ENCODE measurements at regions not wholly inside any gene's neighbourhood (a gene's known extent, or its start where the extent isn't known, plus 50 kb on each side); places are given as distances from the start of the nearest gene placed in this dataset.
"Not testable (repeated sequence)": the region's sequence is repeated elsewhere in the genome, so short reads cannot be mapped to it uniquely, and the experiment has no call there.

GRCh38 chr9:61817127-61817705, 627.4 kb downstream of the SPATA31A7 start:
- H3K27ac Mint-ChIP-seq; H3K9me3 Mint-ChIP-seq; H3K4me3 Mint-ChIP-seq; H3K36me3 Mint-ChIP-seq (ENCODE audit: insufficient read depth in 2 of 2); ATAC-seq (replicated peaks in 1 of 2); DNase-seq; H3K27me3 Mint-ChIP-seq (ENCODE audit: low read depth); H3K4me1 Mint-ChIP-seq (ENCODE audit: low read depth): not testable (repeated sequence)

DNA sequence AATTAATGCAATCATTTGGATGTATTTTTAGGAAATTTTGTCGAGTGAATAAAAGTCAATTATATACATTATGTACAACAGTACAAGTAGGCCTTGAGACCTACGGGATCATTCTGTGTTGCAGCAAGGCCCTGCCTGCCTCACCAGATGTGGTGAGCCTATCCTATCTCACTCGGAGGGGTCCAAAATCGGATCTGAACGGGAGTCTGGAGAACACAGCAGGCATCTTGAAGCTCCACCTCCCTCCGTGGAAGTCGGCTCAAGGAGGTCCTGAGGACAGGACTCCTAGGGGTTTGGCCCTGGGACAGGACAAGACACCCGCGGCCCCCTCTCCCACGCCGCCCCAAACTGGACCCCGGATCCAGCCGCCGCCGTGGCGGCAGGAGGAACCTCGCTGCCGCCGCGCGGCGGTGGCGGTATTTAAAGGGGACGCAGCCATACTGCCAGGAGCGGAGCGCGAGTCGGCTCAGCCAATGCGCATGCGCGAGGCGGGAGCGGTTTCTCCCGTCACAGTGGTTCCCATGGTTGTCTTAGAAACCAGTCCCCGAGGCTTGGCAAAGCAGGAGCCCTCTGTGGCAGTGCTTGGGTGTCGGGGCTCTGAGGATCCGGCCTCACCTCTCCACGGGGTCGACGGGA, 663.9 kb downstream of the SPATA31A7 start:
- H3K36me3 Mint-ChIP-seq (ENCODE audit: insufficient read depth in 2 of 2); H3K4me1 Mint-ChIP-seq (ENCODE audit: low read depth); H3K27me3 Mint-ChIP-seq (ENCODE audit: low read depth); H3K4me3 Mint-ChIP-seq; H3K9me3 Mint-ChIP-seq; H3K27ac Mint-ChIP-seq: not testable (repeated sequence)
- DNase-seq: peak; percentile 85 to 91
- ATAC-seq (replicated peaks in 1 of 2): peak; percentile 64 to 66

DNA sequence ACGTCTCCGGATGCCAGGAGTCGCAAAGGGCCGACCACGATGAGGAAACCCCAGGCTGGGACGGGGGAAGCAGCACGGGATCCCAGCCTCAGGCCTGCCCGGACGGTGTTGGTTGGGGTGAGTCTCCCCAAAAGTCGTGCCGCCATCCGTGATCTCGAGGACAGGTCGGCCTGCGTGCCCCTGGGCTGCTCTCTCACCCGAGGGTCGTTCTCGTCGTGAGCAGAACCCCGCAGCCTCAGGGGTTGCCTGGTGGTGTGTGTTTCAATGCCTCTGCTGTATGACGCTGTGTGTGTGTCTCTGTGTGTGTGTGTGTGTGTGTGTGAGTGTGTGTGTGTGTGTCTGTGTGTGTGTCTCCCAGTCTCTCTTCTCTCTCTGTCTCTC, 664.4 kb downstream of the SPATA31A7 start:
- DNase-seq: peak in 1 of 2 donors; percentile 11

GRCh38 chr9:61856283-61856682, 666.4 kb downstream of the SPATA31A7 start:
- not testable (repeated sequence) for DNase-seq; H3K4me3 Mint-ChIP-seq; H3K36me3 Mint-ChIP-seq (ENCODE audit: insufficient read depth in 2 of 2); H3K4me1 Mint-ChIP-seq (ENCODE audit: low read depth); H3K9me3 Mint-ChIP-seq; H3K27me3 Mint-ChIP-seq (ENCODE audit: low read depth); H3K27ac Mint-ChIP-seq
- ATAC-seq (replicated peaks in 1 of 2): peak; percentile 83 to 87

More for the DNA sequence above, 664.4 kb downstream of the SPATA31A7 start:
- not testable (repeated sequence) for H3K36me3 Mint-ChIP-seq (ENCODE audit: insufficient read depth in 2 of 2); H3K9me3 Mint-ChIP-seq; H3K27me3 Mint-ChIP-seq (ENCODE audit: low read depth); H3K4me1 Mint-ChIP-seq (ENCODE audit: low read depth); H3K4me3 Mint-ChIP-seq; ATAC-seq (replicated peaks in 1 of 2); H3K27ac Mint-ChIP-seq

GRCh38 chr9:61856858-61857453, 667.1 kb downstream of the SPATA31A7 start:
- not testable (repeated sequence) for H3K36me3 Mint-ChIP-seq (ENCODE audit: insufficient read depth in 2 of 2); H3K27me3 Mint-ChIP-seq (ENCODE audit: low read depth); H3K9me3 Mint-ChIP-seq; H3K27ac Mint-ChIP-seq; H3K4me1 Mint-ChIP-seq (ENCODE audit: low read depth); H3K4me3 Mint-ChIP-seq; ATAC-seq (replicated peaks in 1 of 2)
- DNase-seq: peak in 1 of 2 donors; percentile 2

DNA sequence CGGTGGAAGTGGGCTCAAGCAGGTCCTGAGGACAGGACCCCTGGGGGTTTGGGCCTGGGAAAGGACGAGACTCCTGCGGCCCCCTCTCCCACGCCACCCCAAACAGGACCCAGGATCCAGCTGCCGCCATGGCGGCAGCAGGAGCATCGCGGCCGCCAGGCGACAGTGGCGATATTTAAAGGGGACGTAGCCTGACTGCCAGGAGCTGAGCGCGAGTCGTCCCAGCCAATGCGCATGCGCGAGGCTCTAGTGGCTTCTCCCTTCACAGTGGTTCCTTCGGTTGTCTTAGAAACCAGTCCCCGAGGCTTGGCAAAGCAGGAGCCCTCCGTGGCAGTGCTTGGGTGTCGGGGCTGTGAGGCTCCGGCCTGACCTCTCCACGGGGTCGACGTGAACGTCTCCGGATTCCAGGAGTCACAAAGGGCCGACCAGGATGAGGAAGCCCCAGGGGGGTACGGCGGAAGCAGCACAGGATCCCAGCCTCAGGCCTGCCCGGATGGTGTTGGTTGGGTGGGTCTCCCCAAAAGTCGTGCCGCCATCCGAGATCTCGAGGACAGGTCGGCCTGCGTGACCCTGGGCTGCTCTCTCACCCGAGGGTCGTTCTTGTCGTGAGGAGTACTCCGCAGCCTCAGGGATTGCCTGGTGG, 668.0 kb downstream of the SPATA31A7 start:
- not testable (repeated sequence) for H3K27me3 Mint-ChIP-seq (ENCODE audit: low read depth); H3K4me1 Mint-ChIP-seq (ENCODE audit: low read depth); H3K36me3 Mint-ChIP-seq (ENCODE audit: insufficient read depth in 2 of 2); H3K4me3 Mint-ChIP-seq; H3K27ac Mint-ChIP-seq; DNase-seq; H3K9me3 Mint-ChIP-seq
- peak; percentile 80 to 82 for ATAC-seq (replicated peaks in 1 of 2)

GRCh38 chr9:61862431-61862971, 672.7 kb downstream of the SPATA31A7 start:
- not testable (repeated sequence) for H3K4me1 Mint-ChIP-seq (ENCODE audit: low read depth); H3K4me3 Mint-ChIP-seq; ATAC-seq (replicated peaks in 1 of 2); H3K9me3 Mint-ChIP-seq; H3K36me3 Mint-ChIP-seq (ENCODE audit: insufficient read depth in 2 of 2); H3K27ac Mint-ChIP-seq; H3K27me3 Mint-ChIP-seq (ENCODE audit: low read depth)
- DNase-seq: peak; percentile 55 to 56

DNA sequence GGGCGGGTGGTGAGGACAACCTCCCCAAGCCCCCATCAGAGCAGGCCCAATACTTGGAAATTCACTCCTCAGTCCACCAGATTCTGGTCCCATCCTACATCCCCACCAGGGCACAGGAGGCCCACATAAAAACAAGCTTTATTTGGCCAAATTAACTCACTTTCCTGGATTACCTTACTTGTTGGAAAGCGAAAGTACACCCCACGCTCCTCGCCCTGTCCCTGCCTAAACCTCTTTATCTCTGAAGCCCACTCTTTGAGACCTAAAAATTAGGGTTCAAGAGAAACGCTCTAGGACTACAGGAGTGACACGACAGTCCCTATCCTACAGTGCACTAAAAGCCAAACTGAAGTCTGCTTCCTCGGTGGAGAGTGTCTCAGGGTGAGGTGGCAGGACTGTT, 674.6 kb downstream of the SPATA31A7 start:
- not testable (repeated sequence) for H3K27me3 Mint-ChIP-seq (ENCODE audit: low read depth); H3K27ac Mint-ChIP-seq; H3K9me3 Mint-ChIP-seq; DNase-seq; H3K4me3 Mint-ChIP-seq; ATAC-seq (replicated peaks in 1 of 2); H3K4me1 Mint-ChIP-seq (ENCODE audit: low read depth); H3K36me3 Mint-ChIP-seq (ENCODE audit: insufficient read depth in 2 of 2)

GRCh38 chr9:61868965-61869364, 679.1 kb downstream of the SPATA31A7 start:
- ATAC-seq (replicated peaks in 1 of 2); H3K27ac Mint-ChIP-seq; H3K27me3 Mint-ChIP-seq (ENCODE audit: low read depth); DNase-seq; H3K9me3 Mint-ChIP-seq; H3K36me3 Mint-ChIP-seq (ENCODE audit: insufficient read depth in 2 of 2); H3K4me1 Mint-ChIP-seq (ENCODE audit: low read depth): not testable (repeated sequence)
- peak overlapping the region in 1 of 2 donors; percentile 47 for H3K4me3 Mint-ChIP-seq

DNA sequence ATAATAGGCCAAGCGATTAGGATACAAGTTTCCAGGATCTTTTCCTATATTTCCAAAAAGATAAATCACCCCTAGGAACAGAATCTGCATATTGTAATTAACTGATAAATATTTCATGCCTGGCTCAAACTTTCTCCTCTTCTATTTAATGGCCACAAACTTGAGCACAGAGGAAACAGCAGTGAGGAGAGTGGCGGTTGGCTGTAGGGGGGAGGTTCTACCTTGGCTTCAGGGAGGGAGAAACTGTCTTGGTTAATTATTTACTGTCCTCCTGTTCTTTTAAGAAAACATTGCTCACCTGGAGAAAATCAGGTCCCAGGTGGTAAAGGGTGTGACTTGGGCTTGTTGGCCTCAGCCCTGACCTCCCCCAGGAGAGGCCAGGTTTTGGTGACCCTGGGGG, 682.5 kb downstream of the SPATA31A7 start:
- H3K4me3 Mint-ChIP-seq; H3K36me3 Mint-ChIP-seq (ENCODE audit: insufficient read depth in 2 of 2); ATAC-seq (replicated peaks in 1 of 2); H3K27me3 Mint-ChIP-seq (ENCODE audit: low read depth); H3K9me3 Mint-ChIP-seq; H3K4me1 Mint-ChIP-seq (ENCODE audit: low read depth); DNase-seq; H3K27ac Mint-ChIP-seq: not testable (repeated sequence)

All from activated T-cell treated with anti-CD3 and anti-CD28 coated beads, Interleukin-2, amount 50 U/mL, for 72 hours (primary cell).